ENCODE measurements at regions not wholly inside any gene's neighbourhood (a gene's known extent, or its start where the extent isn't known, plus 50 kb on each side); places are given as distances from the start of the nearest gene placed in this dataset.
"Not testable (repeated sequence)": the region's sequence is repeated elsewhere in the genome, so short reads cannot be mapped to it uniquely, and the experiment has no call there.

DNA sequence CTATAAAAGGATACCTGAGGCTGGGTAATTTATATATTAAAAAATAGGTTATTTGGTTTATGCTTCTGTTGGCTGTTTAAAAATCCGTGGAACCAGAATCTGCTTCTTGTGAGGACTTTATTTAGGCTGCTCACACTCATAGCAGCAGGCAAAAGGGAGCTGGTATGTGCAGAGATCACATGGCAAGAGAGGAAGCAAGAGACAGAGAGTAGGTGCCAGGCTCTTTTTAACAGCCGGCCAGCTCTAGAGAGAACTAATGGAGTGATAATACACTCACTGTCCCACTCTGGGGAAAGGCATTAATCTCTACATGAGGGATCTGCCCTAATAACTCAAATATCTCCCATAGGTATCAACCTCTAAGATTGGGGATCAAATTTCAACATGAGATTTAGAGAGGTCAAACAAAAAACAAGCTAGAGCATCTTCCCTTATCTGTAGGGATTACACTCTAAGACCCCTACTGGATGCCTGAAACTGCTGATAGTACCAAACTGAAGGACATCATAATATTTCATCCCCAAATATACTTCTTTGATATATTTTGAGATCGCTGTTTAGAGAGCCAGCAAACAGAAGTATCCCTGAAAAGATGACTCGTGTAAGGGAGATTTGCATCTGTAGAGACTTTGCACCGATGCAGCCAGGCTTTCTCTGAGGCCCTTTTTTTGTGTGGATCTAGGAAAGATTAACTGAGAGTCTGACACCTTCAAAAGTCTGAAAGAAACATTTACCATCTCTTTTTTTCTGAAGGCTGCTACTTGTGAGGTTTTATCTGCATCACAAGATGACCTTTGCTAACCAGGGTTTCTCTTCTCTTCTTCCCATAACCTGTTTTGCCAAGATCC lies 717.0 kb upstream of the MBL2 start:
- H3K9me3 ChIP-seq = no peaks in the 10 kb centered on the region
- H3K36me3 ChIP-seq = no peaks in the 10 kb centered on the region
- H3K27me3 ChIP-seq = no peaks in the 10 kb centered on the region
- H3K4me1 ChIP-seq = peaks cover 28% of the 10 kb centered on the region
- peak; percentile 12 for DNase-seq
- TF ChIP-seq, protein P1, sequence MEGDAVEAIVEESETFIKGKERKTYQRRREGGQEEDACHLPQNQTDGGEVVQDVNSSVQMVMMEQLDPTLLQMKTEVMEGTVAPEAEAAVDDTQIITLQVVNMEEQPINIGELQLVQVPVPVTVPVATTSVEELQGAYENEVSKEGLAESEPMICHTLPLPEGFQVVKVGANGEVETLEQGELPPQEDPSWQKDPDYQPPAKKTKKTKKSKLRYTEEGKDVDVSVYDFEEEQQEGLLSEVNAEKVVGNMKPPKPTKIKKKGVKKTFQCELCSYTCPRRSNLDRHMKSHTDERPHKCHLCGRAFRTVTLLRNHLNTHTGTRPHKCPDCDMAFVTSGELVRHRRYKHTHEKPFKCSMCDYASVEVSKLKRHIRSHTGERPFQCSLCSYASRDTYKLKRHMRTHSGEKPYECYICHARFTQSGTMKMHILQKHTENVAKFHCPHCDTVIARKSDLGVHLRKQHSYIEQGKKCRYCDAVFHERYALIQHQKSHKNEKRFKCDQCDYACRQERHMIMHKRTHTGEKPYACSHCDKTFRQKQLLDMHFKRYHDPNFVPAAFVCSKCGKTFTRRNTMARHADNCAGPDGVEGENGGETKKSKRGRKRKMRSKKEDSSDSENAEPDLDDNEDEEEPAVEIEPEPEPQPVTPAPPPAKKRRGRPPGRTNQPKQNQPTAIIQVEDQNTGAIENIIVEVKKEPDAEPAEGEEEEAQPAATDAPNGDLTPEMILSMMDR (IDR thresholded peaks at IDR 0.05; ENCODE audit: low read depth, low read length) = no peak
- no peak overlapping the region for H3K4me3 ChIP-seq (ENCODE audit: low read depth, low read length)

DNA sequence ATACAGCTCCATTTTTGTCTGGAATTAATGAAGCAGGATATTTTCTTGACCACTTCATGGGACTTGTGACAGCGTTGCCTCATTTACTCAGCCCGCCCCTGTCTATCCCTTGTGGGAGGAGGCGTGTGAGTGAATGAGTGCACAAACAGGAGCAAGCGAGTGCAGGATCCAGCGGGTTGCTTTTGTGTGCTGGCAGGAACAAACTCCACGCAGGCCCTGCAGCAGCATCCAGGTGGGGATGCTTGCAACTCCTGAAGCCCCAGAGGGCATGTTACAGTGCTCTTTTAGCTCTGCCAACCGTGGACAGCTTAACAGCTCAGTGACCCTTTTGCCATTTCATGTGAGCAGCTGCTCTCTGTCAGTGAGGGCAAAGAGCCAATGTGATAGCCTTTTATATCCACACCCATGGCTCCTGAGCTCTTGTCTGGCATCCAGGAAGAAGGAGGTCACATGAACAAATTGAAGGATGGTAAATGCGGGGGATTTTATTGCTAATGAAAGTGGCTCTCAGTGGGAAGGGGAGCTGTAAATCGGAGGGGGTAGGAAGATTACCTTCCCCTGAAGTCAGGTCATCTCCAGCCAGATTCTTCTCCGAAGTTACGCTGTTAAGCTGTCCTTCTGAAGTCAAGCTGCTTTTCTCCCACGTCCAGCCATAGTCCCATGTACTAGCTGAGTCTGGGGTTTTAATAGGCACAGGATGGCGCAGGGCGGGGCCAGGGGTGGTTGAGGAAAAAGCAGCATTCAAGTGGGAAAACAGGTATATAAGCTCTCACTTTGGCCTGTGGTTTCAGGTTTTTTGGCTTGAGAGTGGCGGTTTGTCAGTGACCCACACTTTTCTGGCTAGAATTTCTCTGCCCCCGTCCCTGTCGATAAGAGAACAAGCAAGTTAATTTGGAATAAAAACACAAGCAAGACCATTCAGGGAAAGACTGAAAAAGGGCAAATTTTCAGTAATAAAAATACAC lies 714.7 kb upstream of the MBL2 start:
- Histone ChIP-seq H3K27me3 (no peaks in the 10 kb centered on the region), H3K9me3 (no peaks in the 10 kb centered on the region), H3K4me3 (ENCODE audit: low read depth, low read length) (no peak overlapping the region), H3K4me1 (peaks cover 25% of the 10 kb centered on the region), H3K36me3 (no peaks in the 10 kb centered on the region)
- peak; percentile 8 for DNase-seq
- TF ChIP-seq, protein P1 (IDR thresholded peaks at IDR 0.05; ENCODE audit: low read depth, low read length) = no peak

DNA sequence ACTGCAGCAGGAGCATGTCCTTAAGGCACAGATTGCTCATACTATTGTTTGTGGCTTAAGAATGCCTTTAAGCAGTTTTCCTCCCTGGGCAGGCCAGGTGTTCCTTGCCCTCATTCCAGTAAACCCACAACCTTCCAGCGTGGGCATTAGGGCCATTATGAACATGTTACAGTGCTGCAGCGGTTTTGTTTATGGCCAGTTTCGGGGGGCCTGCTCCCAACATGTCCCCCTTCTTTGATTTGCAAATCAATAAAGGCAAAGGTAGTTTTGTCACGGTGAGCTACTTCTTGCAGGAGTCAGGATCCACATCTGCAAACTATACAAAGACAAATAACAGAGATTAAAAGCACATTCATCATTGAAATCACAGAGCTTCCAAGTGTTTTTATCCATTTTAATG lies 712.8 kb upstream of the MBL2 start:
- not testable (repeated sequence) for H3K4me3 ChIP-seq (ENCODE audit: low read depth, low read length); DNase-seq; H3K36me3 ChIP-seq; H3K9me3 ChIP-seq; H3K27me3 ChIP-seq
- peaks cover 18% of the 10 kb centered on the region; the same call in 1 of the 2 replicates for H3K4me1 ChIP-seq

DNA sequence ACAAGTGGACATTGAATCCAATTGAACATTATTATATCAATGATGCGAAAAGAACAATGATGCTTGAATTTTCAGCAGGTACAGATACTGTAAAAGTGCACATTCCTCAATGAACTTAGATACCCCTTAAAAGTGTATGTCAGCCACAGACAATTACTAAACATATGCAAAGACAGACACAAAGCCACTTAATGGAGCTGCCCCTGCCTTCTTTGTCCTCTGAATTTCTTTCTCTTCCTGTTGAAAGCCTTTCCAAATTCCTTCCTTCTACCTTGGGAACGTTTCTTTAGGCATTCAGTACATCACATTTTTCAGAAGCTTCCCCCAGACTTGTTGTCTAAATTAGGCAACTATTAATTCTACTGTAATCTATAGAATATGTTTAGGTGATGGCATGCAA lies 706.8 kb upstream of the MBL2 start:
- Histone ChIP-seq H3K9me3 (no peaks in the 10 kb centered on the region), H3K4me1 (no peaks in the 10 kb centered on the region), H3K4me3 (ENCODE audit: low read depth, low read length) (no peak overlapping the region), H3K27me3 (no peaks in the 10 kb centered on the region), H3K36me3 (no peaks in the 10 kb centered on the region)
- TF ChIP-seq, protein P1 (IDR thresholded peaks at IDR 0.05; ENCODE audit: low read depth, low read length) = no peak
- no peak for DNase-seq

GRCh38 chr10:53477313-53477675 lies 704.7 kb upstream of the MBL2 start:
- Histone ChIP-seq H3K4me1 (0 out of 2 replicates have a peak, but pooled peaks cover 3% of the 10 kb centered on the region), H3K9me3 (no peaks in the 10 kb centered on the region), H3K36me3 (no peaks in the 10 kb centered on the region), H3K4me3 (ENCODE audit: low read depth, low read length) (no peak overlapping the region), H3K27me3 (no peaks in the 10 kb centered on the region)
- DNase-seq = no peak
- TF ChIP-seq, protein P1 (IDR thresholded peaks at IDR 0.05; ENCODE audit: low read depth, low read length) = no peak

DNA sequence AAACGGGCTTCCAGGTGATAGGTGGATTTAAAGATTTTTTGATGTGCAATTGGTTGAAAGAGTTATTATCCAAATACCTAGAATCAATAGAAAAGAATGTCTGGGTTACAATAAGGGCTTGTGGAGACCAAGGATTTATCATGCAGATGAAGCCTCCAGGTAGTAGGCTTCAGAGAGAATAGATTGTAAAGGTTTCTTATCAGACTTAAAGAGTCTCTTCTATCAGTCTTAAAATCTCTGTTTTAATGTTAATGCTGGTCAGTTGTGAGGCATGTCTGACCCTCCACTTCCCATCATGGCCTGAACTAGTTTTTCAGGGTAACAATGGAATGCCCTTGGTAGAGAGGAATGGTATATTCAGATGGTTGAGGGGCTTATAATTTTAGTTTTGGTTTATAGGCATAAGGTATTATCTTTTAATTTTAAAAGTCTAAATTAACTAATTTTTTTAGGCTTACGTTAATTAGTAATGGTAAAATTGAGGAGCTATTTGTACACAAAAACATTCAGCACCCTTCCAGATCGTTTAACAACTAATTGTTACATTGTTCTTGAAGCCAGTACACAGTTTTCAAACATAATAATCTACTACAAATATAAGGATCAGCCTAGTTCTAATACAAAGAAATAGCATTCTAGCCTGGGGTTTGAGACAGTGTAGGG lies 704.2 kb upstream of the MBL2 start:
- Histone ChIP-seq H3K27me3 (no peaks in the 10 kb centered on the region), H3K36me3 (no peaks in the 10 kb centered on the region), H3K4me1 (0 out of 2 replicates have a peak, but pooled peaks cover 3% of the 10 kb centered on the region), H3K4me3 (ENCODE audit: low read depth, low read length) (no peak overlapping the region), H3K9me3 (no peaks in the 10 kb centered on the region)
- TF ChIP-seq, protein P1 (IDR thresholded peaks at IDR 0.05; ENCODE audit: low read depth, low read length) = no peak
- DNase-seq = no peak

Measured in BE2C (cell line).